ENCODE measurements at regions not wholly inside any gene's neighbourhood (a gene's known extent, or its start where the extent isn't known, plus 50 kb on each side); places are given as distances from the start of the nearest gene placed in this dataset.
A peak's percentile ranks its signal among the peaks of the same experiment; 100 is the strongest.

GRCh38 chr13:30030141-30030750, 179.8 kb upstream of the UBL3 start:
- DNase-seq (ENCODE audit: low spot score): no peak

- no peak for DNase-seq (ENCODE audit: low spot score)
Measured at GRCh38 chr13:30027569-30028455, 177.4 kb upstream of the UBL3 start.

GRCh38 chr13:30026909-30027308, 176.5 kb upstream of the UBL3 start:
- DNase-seq (ENCODE audit: low spot score): no peak

- DNase-seq (ENCODE audit: low spot score): peak; percentile 63
Measured at GRCh38 chr13:30026093-30026492, 175.7 kb upstream of the UBL3 start.

- no peak for DNase-seq (ENCODE audit: low spot score)
Measured at GRCh38 chr13:30025351-30025750, 174.9 kb upstream of the UBL3 start.

DNA sequence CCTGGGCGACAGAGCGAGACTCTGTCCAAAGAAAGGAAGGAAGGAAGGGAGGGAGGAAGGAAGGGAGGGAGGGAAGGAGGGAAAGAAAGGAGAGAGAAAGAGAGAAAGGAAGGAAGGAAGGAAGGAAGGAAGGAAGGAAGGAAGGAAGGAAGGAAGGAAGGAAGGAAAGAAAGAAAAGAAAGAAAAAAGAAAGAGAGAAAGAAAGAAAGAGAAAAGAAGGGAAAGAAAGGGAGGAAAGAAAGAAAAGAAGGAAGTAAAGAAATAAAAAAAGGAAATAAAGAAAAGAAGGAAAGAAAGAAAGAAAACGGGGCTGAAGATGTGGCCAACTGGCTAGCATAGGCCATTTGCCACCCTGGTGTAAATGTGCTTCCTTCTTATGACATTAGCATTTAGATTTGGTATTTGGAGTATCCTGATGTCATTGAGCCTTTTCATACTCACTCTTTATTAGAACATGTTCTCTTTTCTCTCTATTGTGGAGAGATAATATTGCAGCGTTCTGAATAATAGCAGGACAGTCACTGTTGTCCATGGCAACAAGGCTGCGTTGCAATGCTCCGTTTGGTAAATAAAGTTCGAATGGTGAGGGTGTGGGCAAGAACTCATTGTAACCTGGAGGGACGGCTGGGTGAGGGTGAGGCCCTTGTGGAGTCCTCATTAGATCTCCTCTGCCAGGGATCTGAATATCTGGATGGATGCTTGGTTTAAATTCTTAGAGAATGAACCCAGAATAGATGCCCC, 173.9 kb upstream of the UBL3 start:
- no peak for DNase-seq (ENCODE audit: low spot score)

GRCh38 chr13:30023196-30023895, 172.9 kb upstream of the UBL3 start:
- DNase-seq (ENCODE audit: low spot score): no peak

DNA sequence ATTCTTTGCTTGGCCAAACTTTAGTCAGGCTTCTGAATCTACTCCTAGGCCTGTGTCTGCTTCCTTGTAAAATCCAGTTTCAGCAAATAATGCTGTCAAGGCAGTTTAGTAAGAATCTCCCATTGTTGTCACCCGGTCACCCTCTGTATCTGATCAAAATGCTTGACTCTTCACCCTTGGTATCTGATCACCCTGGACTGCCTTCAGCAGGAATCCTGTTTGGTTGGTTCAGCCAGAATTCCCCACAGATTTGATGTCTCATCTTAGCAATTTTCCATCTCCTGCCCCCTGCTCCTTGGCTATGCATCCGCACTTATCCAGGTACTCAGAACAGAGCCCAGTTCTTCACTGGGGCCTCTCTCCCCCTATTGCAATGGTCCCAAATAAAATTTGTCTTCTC, 172.4 kb upstream of the UBL3 start:
- DNase-seq (ENCODE audit: low spot score): no peak

DNA sequence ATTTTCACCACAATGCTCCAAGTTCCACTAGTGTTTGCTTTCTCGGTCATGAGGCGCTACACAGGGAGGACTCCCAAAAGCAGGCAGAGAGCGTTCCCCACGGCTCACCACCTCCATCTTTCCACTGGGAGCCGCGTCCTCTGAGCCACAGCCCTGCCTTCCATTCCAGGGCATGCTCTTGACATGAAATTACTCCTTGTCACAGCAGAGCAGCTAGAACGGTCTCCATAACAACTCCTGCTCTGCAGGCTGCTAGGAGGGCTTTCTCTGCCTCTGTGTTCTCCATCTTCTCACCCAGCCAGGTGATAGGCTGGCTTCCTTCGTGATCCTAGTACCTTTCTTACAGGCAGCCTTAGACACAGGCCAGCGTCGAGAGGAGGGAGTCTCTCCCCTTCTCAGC, 171.8 kb upstream of the UBL3 start:
- DNase-seq (ENCODE audit: low spot score): no peak

GRCh38 chr13:30021611-30022010, 171.2 kb upstream of the UBL3 start:
- DNase-seq (ENCODE audit: low spot score): no peak

DNA sequence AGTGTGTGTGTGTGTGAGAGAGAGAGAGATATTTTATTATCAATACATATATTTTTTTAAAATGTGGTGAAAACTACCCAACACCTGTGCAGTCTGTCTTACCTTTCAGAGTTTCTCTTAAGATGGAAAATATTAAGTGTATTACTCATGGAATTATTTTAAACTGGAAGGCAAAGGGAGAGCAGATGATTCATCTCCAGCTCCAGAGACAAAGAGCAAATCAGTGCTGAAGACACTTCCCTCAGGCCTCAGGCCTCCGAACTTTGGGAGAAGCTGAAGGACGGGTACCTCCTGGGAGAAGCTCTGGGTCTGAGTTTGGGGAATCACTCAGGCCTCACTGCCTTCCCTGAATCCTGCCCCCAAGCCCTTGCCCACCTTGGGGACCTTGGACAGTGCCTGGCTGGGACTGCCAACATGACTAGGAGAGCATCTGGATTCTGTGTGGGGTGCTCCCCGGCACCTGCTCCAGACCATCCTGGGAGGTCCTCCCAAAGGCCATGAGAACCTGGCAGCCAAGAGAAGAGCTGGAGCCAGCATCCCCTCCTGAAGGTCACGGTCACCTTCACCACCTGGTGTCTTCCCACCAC, 170.4 kb upstream of the UBL3 start:
- no peak for DNase-seq (ENCODE audit: low spot score)

DNA sequence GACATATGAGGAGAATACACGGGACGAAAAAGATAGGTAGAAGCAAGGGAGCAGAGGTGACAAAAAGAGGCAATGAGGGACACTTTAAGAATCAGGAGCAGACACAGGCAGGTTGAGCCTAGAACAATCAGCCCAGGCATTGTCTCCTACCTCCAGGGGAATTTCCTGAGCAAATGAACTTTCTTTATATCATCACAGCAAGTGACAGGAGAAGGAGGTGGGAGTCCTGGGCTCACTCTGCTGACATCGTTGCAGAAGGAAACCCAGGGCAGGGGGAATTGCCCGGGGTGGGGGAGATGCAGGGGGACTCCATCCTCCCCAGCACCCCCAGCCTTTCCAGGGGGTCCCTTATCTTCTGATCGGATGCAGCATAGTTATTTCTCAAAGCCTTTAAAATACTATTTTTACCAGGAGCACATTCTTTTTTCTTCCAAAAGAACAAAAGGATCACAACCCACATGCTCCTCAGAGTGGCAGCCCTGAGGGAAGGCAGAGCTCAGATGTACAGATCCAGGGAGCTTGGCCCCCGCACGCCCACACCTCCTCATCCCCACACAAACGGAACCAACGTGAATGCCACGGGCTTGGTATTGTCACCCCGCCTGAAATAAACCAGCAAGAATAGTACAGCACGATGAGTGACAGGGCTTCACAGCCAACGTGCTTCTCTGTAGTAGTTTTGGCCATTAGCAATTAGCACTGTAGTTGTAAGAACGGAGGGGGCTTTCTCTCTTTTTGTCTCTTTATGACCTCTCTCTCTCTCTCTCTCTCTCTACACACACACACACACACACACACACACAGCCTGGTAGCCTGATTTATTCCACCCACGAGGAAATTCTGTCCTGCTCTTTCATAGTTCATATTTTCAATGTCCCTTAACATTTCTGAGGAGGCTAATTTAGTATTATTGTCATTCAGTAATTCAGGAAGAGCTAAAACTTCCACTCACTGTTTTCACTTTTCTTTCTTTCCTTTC, 169.5 kb upstream of the UBL3 start:
- no peak for DNase-seq (ENCODE audit: low spot score)

DNA sequence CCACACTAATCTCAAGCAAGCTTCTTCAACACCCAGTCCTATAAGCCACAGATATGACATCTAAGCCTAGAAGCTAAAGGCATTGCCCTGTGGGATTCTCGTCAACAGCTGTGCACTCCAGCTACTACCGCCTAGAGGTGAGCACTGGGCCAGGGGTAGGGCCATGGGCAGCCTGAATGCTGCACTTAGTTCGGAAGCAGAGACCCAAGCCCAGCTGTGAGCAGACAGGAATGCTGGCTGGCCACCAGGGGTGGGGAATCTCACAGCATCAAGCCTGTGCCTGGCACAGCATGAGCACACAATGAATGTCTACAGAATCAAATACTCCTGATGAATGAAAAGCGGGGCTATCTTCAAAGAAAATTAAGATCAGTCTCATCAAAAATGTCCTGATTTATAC, 167.5 kb upstream of the UBL3 start:
- DNase-seq (ENCODE audit: low spot score): no peak

- no peak for DNase-seq (ENCODE audit: low spot score)
Measured at GRCh38 chr13:30016398-30016797, 166.0 kb upstream of the UBL3 start.

DNA sequence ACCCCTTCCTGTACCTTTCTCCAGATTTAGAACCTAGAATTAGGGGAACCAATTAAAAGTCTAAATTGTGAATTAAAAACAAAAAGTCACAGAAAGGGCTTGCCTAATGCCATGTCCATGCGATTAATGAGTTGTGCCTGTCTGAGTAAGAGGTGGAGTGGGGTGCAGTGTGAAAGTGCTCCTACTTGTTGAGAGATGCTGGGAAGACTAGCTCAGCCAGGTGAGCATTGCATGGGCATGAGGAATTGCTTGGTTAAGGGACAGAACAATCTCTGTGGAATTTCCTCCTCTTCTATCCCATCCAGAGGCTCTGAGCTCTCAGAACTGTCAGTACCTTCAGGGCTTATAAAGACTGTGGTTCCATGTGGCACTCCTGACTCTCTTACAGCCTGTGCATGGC, 159.0 kb upstream of the UBL3 start:
- DNase-seq (ENCODE audit: low spot score): no peak

- DNase-seq (ENCODE audit: low spot score): no peak
Measured at GRCh38 chr13:30006246-30006645, 155.8 kb upstream of the UBL3 start.

- DNase-seq (ENCODE audit: low spot score): peak; percentile 26
Measured at GRCh38 chr13:30004204-30004603, 153.8 kb upstream of the UBL3 start.

DNA sequence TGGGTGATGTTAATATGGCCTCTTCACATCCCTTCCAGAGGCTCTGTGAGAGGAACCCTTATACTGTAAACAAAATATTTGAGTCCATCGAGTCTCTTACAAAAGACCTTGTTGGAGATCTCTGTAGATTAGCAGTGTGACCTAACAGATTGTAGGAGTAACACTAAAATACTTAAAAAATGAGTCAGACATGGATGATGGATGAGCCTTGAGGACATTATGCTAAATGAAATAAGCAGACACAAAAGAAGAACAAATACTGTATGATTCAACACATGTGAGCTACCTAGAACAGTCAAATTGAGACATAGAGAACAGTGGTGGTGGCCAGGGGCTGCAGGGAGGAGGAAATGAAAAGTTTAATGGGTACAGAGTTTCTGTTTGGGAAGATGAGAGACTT, 152.2 kb upstream of the UBL3 start:
- peak; percentile 30 for DNase-seq (ENCODE audit: low spot score)

DNA sequence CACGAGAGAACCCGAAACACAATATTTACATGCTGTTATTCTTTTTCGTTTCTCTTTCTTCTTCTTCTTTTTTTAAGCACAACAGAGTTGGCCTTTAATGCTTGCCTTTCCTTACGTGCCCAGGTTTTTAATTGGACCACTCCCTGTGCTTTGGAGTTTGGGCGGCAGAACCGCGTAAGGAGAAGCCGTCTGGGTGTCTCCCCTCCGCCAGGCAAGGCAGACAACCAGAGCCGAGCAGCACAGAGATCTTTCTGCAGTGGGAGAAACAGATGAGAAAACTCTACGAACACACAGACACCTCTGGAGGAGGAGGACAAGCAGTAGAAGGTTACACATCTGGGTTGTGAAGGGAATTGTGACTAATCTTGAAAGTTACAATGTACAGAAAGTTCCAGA, 150.0 kb upstream of the UBL3 start:
- no peak for DNase-seq (ENCODE audit: low spot score)

- DNase-seq (ENCODE audit: low spot score): no peak
Measured at GRCh38 chr13:29999492-30000369, 149.3 kb upstream of the UBL3 start.

All from AG08396 (cell line).